Glutamatergic neuron (in vitro differentiated cells): ENCODE measurements at regions not wholly inside any gene's neighbourhood (a gene's known extent, or its start where the extent isn't known, plus 50 kb on each side); places are given as distances from the start of the nearest gene placed in this dataset.
A peak's percentile ranks its signal among the peaks of the same experiment; 100 is the strongest.
"Not testable (repeated sequence)": the region's sequence is repeated elsewhere in the genome, so short reads cannot be mapped to it uniquely, and the experiment has no call there.

ENCODE experiments used
- DNase-seq: peaks from one replicate; pipeline ENCODE4 v3.0.0; 2022
- H3K27ac Mint-ChIP-seq: one replicate; pipeline ENCODE4 v1.8.0; 2020; ENCODE audit warnings: mild to moderate bottlenecking, mixed read lengths, inconsistent platforms; ENCODE audit not compliant: unreplicated experiment
- H3K27me3 Mint-ChIP-seq: one replicate; pipeline ENCODE4 v1.8.0; 2020; ENCODE audit warnings: mild to moderate bottlenecking, moderate library complexity, mixed read lengths, inconsistent platforms; ENCODE audit not compliant: unreplicated experiment
- H3K36me3 Mint-ChIP-seq: one replicate; pipeline ENCODE4 v1.8.0; 2020; ENCODE audit warnings: mild to moderate bottlenecking, mixed read lengths, inconsistent platforms; ENCODE audit not compliant: unreplicated experiment
- H3K4me1 Mint-ChIP-seq: one replicate; pipeline ENCODE4 v1.8.0; 2020; ENCODE audit warnings: mild to moderate bottlenecking, low read depth, mixed read lengths, inconsistent platforms; ENCODE audit not compliant: unreplicated experiment
- H3K4me3 Mint-ChIP-seq: one replicate; pipeline ENCODE4 v1.8.0; 2020; ENCODE audit warnings: mild to moderate bottlenecking, mixed read lengths, inconsistent platforms; ENCODE audit not compliant: unreplicated experiment
- H3K9me3 Mint-ChIP-seq: one replicate; pipeline ENCODE4 v1.8.0; 2020; ENCODE audit warnings: mild to moderate bottlenecking, moderate library complexity, mixed read lengths, inconsistent platforms; ENCODE audit not compliant: unreplicated experiment
- TF ChIP-seq, protein P1 (sequence below): fragments of 200-600 bp; sonication (generic); IDR thresholded peaks from one replicate; pipeline ENCODE4 v1.5.0; 2021; ENCODE audit not compliant: partially characterized antibody, unreplicated experiment

DNA sequence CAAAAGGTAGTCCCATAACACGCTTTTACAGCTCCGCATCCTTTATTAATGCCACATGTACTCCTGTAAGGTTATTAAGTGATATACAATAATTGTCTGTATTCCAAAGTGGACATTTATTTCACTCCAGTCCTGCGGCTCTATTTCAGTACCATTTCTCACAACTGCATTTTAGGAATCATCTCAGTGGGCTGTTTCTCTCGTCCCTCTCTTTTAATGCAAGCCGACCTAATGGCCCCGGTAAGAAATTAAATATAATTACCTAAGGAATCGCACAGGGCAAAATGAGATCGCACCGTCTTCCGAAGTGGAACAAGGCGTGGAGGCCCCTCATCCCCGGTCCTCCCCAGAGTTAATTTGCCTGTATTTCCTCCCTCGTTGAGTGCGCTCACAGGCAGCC lies 216.5 kb downstream of the RAB11FIP2 start:
- no peaks in the 10 kb centered on the region for H3K36me3 Mint-ChIP-seq
- no peaks in the 10 kb centered on the region for H3K27me3 Mint-ChIP-seq
- no peaks in the 10 kb centered on the region for H3K4me1 Mint-ChIP-seq

DNA sequence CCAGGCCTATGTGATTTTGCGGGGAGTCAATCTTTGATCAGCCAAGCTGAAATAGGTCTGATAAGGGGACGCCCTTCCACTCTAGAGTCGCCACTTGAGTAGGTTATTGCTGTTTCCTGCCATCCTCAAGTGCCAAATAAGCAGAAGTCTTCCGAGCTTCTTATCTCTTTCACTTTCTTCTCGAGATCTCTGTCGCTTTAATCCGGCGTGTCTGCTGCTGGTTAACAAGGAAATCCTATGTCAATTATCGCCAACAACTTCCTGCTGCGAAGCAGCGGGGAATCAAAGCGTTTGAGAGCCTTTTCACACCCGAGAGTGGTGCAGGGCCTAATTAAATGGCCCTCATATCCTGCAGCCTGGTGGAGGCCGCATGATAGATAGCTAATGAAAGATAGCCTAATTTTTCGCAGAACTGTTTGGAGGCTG lies 215.9 kb downstream of the RAB11FIP2 start:
- Mint-ChIP-seq H3K27ac (no peak overlapping the region), H3K36me3 (no peaks in the 10 kb centered on the region), H3K27me3 (no peaks in the 10 kb centered on the region), H3K4me1 (no peaks in the 10 kb centered on the region), H3K9me3 (no peaks in the 10 kb centered on the region), H3K4me3 (no peak overlapping the region)
- DNase-seq = no peak
- TF ChIP-seq, protein P1, sequence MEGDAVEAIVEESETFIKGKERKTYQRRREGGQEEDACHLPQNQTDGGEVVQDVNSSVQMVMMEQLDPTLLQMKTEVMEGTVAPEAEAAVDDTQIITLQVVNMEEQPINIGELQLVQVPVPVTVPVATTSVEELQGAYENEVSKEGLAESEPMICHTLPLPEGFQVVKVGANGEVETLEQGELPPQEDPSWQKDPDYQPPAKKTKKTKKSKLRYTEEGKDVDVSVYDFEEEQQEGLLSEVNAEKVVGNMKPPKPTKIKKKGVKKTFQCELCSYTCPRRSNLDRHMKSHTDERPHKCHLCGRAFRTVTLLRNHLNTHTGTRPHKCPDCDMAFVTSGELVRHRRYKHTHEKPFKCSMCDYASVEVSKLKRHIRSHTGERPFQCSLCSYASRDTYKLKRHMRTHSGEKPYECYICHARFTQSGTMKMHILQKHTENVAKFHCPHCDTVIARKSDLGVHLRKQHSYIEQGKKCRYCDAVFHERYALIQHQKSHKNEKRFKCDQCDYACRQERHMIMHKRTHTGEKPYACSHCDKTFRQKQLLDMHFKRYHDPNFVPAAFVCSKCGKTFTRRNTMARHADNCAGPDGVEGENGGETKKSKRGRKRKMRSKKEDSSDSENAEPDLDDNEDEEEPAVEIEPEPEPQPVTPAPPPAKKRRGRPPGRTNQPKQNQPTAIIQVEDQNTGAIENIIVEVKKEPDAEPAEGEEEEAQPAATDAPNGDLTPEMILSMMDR = no peak

More for the DNA sequence above, 216.5 kb downstream of the RAB11FIP2 start:
- Mint-ChIP-seq H3K27ac (no peak overlapping the region), H3K9me3 (no peaks in the 10 kb centered on the region), H3K4me3 (no peak overlapping the region)
- TF ChIP-seq, protein P1 = no peak
- no peak for DNase-seq

DNA sequence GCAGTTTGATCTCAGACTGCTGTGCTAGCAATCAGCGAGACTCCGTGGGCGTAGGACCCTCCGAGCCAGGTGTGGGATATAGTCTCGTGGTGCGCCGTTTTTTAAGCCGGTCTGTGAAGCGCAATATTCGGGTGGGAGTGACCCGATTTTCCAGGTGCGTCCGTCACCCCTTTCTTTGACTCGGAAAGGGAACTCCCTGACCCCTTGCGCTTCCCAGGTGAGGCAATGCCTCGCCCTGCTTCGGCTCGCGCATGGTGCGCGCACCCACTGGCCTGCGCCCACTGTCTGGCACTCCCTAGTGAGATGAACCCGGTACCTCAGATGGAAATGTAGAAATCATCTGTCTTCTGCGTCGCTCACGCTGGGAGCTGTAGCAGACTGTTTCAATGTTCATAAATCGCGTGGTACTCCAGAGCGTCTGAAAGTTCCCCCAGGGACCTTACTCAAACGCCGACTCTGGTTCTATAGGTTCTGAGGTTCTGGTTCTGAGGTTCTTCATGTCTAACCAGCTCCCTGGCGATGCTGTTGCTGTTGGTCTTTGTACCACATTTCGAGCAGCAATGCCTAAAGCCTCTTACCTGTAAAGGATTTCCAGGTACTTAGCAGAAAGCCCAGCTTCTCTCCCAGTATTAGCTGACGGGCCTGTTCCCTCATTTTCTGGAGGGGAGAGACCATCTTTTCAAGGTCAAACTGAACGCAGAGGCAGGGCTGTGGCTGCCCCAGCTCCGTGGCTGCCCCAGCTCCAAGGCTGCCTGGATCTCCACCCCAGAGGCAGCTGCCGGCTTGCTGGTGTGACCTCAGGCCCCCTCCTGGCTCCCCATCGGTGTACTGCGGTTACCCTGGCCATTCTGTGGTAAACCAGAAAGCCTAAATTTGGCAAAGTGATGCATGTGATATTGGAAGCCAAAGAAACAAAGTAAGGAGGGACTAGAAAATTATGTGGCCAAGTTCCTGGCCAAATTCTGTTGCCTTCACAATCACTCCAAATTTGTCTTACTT lies 207.9 kb downstream of the RAB11FIP2 start:
- not testable (repeated sequence) for H3K27ac Mint-ChIP-seq, H3K36me3 Mint-ChIP-seq, DNase-seq, H3K4me1 Mint-ChIP-seq, H3K27me3 Mint-ChIP-seq, H3K9me3 Mint-ChIP-seq
- H3K4me3 Mint-ChIP-seq = peak overlapping the region; percentile 71

DNA sequence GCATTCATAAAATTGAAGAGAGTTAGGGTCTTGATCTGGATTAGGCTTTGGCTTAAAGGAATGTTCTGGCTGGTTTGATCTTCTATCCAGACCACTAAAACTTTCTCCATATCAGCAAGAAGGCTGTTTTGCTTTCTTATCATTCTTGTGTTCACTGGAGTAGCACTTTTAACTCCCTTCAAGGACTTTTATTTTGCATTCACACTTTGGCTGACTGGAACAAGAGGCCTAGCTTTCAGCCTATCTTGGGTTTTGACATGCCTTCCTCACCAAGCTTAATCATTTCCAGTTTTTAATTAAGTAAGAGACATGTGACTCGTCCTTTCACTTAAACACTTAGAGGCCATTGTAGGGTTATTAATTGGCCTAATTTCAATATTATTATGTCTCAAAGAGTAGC lies 190.3 kb downstream of the RAB11FIP2 start:
- peaks cover 11% of the 10 kb centered on the region for H3K36me3 Mint-ChIP-seq
- not testable (repeated sequence) for H3K4me3 Mint-ChIP-seq, DNase-seq, H3K9me3 Mint-ChIP-seq, H3K4me1 Mint-ChIP-seq, H3K27me3 Mint-ChIP-seq, H3K27ac Mint-ChIP-seq

DNA sequence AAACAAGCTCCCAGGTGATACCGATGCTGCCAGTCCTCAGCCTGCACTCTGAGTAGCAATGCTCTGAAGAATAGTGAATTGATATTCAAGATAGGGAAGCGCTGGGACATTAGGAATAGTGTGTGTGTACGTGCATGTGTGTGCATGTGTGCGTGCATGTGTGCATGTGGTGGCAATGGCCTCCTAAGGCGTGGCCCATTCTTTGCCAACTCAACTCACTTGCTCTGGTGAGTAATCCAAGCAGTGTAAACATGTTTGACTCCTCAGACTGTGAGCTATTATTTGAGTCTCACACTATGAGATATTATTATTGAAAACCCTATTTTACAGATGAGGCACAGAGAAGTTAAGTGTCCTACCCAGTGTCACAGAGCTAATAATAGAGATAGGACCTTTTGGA lies 186.6 kb downstream of the RAB11FIP2 start:
- Mint-ChIP-seq H3K36me3 (peaks cover 11% of the 10 kb centered on the region), H3K27ac (no peak overlapping the region), H3K4me1 (peaks cover 14% of the 10 kb centered on the region), H3K4me3 (no peak overlapping the region), H3K9me3 (peaks cover 3% of the 10 kb centered on the region), H3K27me3 (no peaks in the 10 kb centered on the region)
- TF ChIP-seq, protein P1 = no peak
- no peak for DNase-seq

DNA sequence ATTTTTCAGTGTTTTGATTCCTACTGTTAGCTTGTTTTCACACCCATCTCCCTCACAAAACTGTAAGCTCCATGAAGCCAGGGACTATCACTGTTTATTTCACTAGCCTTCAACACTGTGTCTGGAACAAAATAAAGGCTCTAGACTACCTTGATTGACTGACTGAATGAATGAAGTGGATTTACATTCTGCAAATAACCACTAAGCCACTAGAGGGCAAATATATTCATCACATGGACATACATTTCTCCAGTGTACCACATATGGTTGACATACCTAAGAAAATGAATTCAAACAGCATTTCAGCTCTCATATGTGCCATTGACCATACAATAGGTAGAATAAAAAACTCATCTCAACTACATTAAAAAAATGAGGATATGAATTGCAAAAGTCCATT lies 185.9 kb downstream of the RAB11FIP2 start:
- TF ChIP-seq, protein P1 = peak; percentile 72
- Mint-ChIP-seq H3K4me1 (peaks cover 14% of the 10 kb centered on the region), H3K36me3 (peaks cover 5% of the 10 kb centered on the region), H3K9me3 (no peaks in the 10 kb centered on the region), H3K27me3 (no peaks in the 10 kb centered on the region), H3K27ac (no peak overlapping the region), H3K4me3 (no peak overlapping the region)
- no peak for DNase-seq
